A673 (cell line): ENCODE measurements at regions not wholly inside any gene's neighbourhood (a gene's known extent, or its start where the extent isn't known, plus 50 kb on each side); places are given as distances from the start of the nearest gene placed in this dataset.

Experiments used
- CTCF ChIP-seq: fragments of 300-800, 200-600 bp; sonication (generic); conservative IDR thresholded peaks from 2 replicates; pipeline ENCODE4 v1.5.1; 2017; ENCODE audit warnings: low read depth, mild to moderate bottlenecking, antibody characterized with exemption, low read length, moderate library complexity, mixed read lengths
- EZH2 ChIP-seq: fragments of 200-600 bp; sonication (generic); IDR thresholded peaks from 2 replicates; pipeline ENCODE4 v1.6.1; 2017; ENCODE audit warnings: borderline replicate concordance, low read depth, mild to moderate bottlenecking, mixed read lengths, antibody characterized with exemption, low read length; ENCODE audit not compliant: poor library complexity, severe bottlenecking

GRCh38 chr13:43947897-43948458 lies 68.3 kb downstream of the LACC1 start:
- TF ChIP-seq CTCF (no peak), EZH2 (no peak)
